Upper lobe of left lung (tissue), 4 donors: ENCODE measurements at regions not wholly inside any gene's neighbourhood (a gene's known extent, or its start where the extent isn't known, plus 50 kb on each side); places are given as distances from the start of the nearest gene placed in this dataset.
"Not testable (repeated sequence)": the region's sequence is repeated elsewhere in the genome, so short reads cannot be mapped to it uniquely, and the experiment has no call there.

ENCODE experiments used
- EP300 ChIP-seq, 4 donors: sonication (generic); formaldehyde crosslinking; IDR thresholded peaks; one replicate each; pipeline ENCODE4 v1.5.1; 2017; ENCODE audit warnings: antibody characterized with exemption in 4 of 4, control low read depth in 2 of 4
- POLR2A ChIP-seq, 4 donors: fragments of 450-650 bp; IDR thresholded peaks; one replicate each; pipeline ENCODE4 v1.5.1; 2016 to 2017; ENCODE audit warnings: antibody characterized with exemption in 4 of 4, mild to moderate bottlenecking in 2 of 4
- POLR2AphosphoS5 ChIP-seq, 2 donors: sonication (generic); formaldehyde crosslinking; IDR thresholded peaks; one replicate each; pipeline ENCODE4 v1.5.1; 2017; ENCODE audit warnings: antibody characterized with exemption in 2 of 2

- not testable (repeated sequence) for TF ChIP-seq POLR2A, POLR2AphosphoS5, EP300 (IDR thresholded peaks at IDR 0.05)
Measured at GRCh38 chr15:77889828-77890725, 187.4 kb downstream of the TBC1D2B start.
